Osteoblast (primary cell): ENCODE measurements at regions not wholly inside any gene's neighbourhood (a gene's known extent, or its start where the extent isn't known, plus 50 kb on each side); places are given as distances from the start of the nearest gene placed in this dataset.
A peak's percentile ranks its signal among the peaks of the same experiment; 100 is the strongest.

Source experiments
- DNase-seq: peaks from one replicate; pipeline ENCODE4 v3.0.0; 2011; ENCODE audit warnings: low spot score, mixed read lengths; ENCODE audit not compliant: insufficient read length; ENCODE audit errors: missing footprints
- H2AFZ ChIP-seq: 2 replicates; pipeline ENCODE4 v1.6.0; 2011; ENCODE audit warnings: mild to moderate bottlenecking, low read length
- H3K27ac ChIP-seq: 2 replicates; pipeline ENCODE4 v1.5.1; 2011; ENCODE audit warnings: mild to moderate bottlenecking, low read depth, low read length, moderate library complexity
- H3K27me3 ChIP-seq: 2 replicates; pipeline ENCODE4 v1.6.0; 2012; ENCODE audit warnings: mild to moderate bottlenecking, control low read depth, inconsistent platforms, low read length, moderate library complexity; ENCODE audit not compliant: insufficient read depth
- H3K36me3 ChIP-seq: 2 replicates; pipeline ENCODE4 v1.5.1; 2011; ENCODE audit warnings: mild to moderate bottlenecking, low read length, control low read depth, moderate library complexity; ENCODE audit not compliant: insufficient read depth
- H3K4me1 ChIP-seq: 2 replicates; pipeline ENCODE4 v1.5.1; 2011; ENCODE audit warnings: mild to moderate bottlenecking, low read length, control low read depth, moderate library complexity; ENCODE audit not compliant: insufficient read depth
- H3K4me2 ChIP-seq: 2 replicates; pipeline ENCODE4 v1.6.0; 2011; ENCODE audit warnings: mild to moderate bottlenecking, low read length; ENCODE audit not compliant: insufficient read depth
- H3K4me3 ChIP-seq: fragments of 200-600 bp; sonication (generic); 3 replicates; pipeline ENCODE4 v1.5.1; 2012; ENCODE audit warnings: mild to moderate bottlenecking, low read length, inconsistent platforms; ENCODE audit not compliant: insufficient read depth
- H3K79me2 ChIP-seq: 2 replicates; pipeline ENCODE4 v1.6.0; 2012; ENCODE audit warnings: mild to moderate bottlenecking, low read length, control low read depth, inconsistent platforms; ENCODE audit not compliant: insufficient read depth
- H3K9me3 ChIP-seq: 2 replicates; pipeline ENCODE4 v1.5.1; 2011; ENCODE audit warnings: low read depth, low read length, control low read depth
- H4K20me1 ChIP-seq: 2 replicates; pipeline ENCODE4 v1.6.0; 2012; ENCODE audit warnings: mild to moderate bottlenecking, low read length, control low read depth; ENCODE audit not compliant: insufficient read depth
- TF ChIP-seq, protein P1 (sequence below): IDR thresholded peaks from 2 replicates; pipeline ENCODE4 v1.5.1; 2011; ENCODE audit warnings: mild to moderate bottlenecking, low read depth, low read length, moderate library complexity; ENCODE audit errors: extremely low read depth

DNA sequence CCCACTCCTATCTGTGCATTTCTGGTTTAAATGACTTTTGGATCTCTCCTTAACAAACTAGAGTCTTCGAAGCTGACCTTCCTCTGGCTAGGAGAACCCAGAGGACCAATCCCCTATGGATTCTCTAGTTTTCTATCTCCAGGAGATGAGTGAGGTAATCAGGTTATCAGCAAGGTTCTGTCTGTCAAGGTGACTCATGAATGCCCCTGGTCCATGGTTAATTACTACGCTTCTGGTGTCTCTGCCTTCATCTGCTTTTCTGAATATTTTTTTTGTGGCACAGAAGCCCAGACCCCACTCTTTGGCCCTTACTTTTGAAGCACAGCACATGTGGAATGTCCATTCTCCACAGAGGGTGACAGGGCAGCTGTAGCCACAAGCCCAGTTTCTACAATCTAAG, 897.9 kb upstream of the KLHL29 start:
- Histone ChIP-seq H3K27ac (no peak overlapping the region), H3K4me2 (no peak overlapping the region), H3K36me3 (no peaks in the 10 kb centered on the region), H3K79me2 (no peaks in the 10 kb centered on the region), H3K4me1 (no peaks in the 10 kb centered on the region), H4K20me1 (no peaks in the 10 kb centered on the region), H2AFZ (no peak overlapping the region), H3K4me3 (no peak overlapping the region), H3K27me3 (no peaks in the 10 kb centered on the region), H3K9me3 (peaks cover under 1% of the 10 kb centered on the region)
- TF ChIP-seq, protein P1, sequence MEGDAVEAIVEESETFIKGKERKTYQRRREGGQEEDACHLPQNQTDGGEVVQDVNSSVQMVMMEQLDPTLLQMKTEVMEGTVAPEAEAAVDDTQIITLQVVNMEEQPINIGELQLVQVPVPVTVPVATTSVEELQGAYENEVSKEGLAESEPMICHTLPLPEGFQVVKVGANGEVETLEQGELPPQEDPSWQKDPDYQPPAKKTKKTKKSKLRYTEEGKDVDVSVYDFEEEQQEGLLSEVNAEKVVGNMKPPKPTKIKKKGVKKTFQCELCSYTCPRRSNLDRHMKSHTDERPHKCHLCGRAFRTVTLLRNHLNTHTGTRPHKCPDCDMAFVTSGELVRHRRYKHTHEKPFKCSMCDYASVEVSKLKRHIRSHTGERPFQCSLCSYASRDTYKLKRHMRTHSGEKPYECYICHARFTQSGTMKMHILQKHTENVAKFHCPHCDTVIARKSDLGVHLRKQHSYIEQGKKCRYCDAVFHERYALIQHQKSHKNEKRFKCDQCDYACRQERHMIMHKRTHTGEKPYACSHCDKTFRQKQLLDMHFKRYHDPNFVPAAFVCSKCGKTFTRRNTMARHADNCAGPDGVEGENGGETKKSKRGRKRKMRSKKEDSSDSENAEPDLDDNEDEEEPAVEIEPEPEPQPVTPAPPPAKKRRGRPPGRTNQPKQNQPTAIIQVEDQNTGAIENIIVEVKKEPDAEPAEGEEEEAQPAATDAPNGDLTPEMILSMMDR: no peak
- no peak for DNase-seq

DNA sequence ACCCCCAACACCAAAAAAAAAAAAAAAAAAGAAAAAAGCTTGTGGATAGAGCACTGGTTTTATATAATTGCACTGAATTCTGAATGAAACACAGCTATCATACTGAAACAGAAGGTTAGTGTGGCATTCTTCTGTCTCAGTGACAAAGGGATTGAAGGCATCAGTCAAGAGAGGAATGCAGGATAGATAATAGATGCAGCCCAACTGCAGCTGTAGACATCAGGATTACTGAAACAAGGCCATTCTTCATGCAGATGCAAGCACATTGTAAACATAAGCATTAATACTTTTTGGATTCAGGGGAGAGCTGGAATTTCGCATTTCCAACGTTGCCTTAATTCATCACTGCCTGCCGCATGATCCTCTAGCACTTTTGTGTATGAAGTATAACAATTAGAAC, 897.4 kb upstream of the KLHL29 start:
- TF ChIP-seq, protein P1: no peak
- Histone ChIP-seq H3K4me2 (no peak overlapping the region), H3K27ac (no peak overlapping the region), H3K4me3 (no peak overlapping the region), H3K79me2 (no peaks in the 10 kb centered on the region), H3K36me3 (no peaks in the 10 kb centered on the region), H2AFZ (no peak overlapping the region), H3K9me3 (peaks cover 2% of the 10 kb centered on the region), H3K27me3 (no peaks in the 10 kb centered on the region), H4K20me1 (no peaks in the 10 kb centered on the region), H3K4me1 (no peaks in the 10 kb centered on the region)
- peak; percentile 4 for DNase-seq

DNA sequence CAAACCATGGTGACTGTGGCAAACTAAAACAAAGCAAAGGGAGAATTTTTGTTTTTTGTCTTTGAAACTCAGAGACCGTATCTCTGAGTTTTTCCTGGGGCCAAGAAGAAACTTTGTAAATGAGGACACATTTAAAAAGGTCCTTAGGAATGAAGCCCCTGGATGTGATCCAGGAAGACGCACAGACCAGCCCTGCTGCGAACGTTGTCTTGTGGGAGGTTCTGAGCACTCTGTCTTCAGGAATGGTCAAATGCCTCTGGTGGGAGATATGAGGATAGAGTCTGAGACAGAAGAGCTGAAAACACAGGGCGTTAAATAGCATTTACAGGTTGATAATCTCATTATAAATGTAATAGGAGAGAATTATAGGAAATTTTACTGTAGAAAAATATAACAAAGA, 893.5 kb upstream of the KLHL29 start:
- H3K4me1 ChIP-seq: no peaks in the 10 kb centered on the region
- no peaks in the 10 kb centered on the region for H3K79me2 ChIP-seq
- no peak overlapping the region for H2AFZ ChIP-seq
- no peaks in the 10 kb centered on the region for H3K27me3 ChIP-seq
- no peak overlapping the region for H3K4me2 ChIP-seq
- no peak overlapping the region for H3K4me3 ChIP-seq
- TF ChIP-seq, protein P1: no peak
- H3K27ac ChIP-seq: no peak overlapping the region
- H3K9me3 ChIP-seq: peaks cover 2% of the 10 kb centered on the region
- no peaks in the 10 kb centered on the region for H4K20me1 ChIP-seq
- no peak for DNase-seq
- no peaks in the 10 kb centered on the region for H3K36me3 ChIP-seq

DNA sequence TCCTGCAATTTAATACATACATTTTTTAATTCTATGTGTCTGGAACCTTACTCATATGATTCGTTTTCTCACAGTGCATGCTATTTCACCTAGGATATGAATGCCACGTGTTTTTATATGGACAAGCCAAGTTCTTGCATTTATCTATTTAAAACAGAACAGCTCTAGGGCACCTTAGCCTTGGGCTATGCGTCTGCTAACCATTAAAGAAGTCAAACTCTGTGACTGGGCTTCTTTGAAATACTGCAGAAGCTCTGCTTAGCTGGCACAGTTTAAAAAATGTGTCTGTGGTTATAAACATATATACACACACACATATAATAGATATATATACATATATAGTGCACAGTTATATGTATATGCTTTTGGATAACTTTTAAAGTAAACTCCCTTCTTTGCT, 890.8 kb upstream of the KLHL29 start:
- Histone ChIP-seq H3K79me2 (no peaks in the 10 kb centered on the region), H3K4me2 (no peak overlapping the region), H3K36me3 (no peaks in the 10 kb centered on the region), H3K27me3 (no peaks in the 10 kb centered on the region), H3K4me1 (no peaks in the 10 kb centered on the region), H3K4me3 (no peak overlapping the region), H3K27ac (no peak overlapping the region), H3K9me3 (peaks cover 3% of the 10 kb centered on the region), H4K20me1 (no peaks in the 10 kb centered on the region), H2AFZ (no peak overlapping the region)
- DNase-seq: no peak
- TF ChIP-seq, protein P1: no peak
